Fibroblast of mammary gland (primary cell): ENCODE measurements at regions not wholly inside any gene's neighbourhood (a gene's known extent, or its start where the extent isn't known, plus 50 kb on each side); places are given as distances from the start of the nearest gene placed in this dataset.

ENCODE experiments used
- DNase-seq: peaks from one replicate; pipeline ENCODE4 v3.0.0-alpha.2; 2010; ENCODE audit warnings: low read depth
- H3K4me3 ChIP-seq: 2 replicates; pipeline ENCODE4 v1.5.1; 2011; ENCODE audit warnings: low read depth, mild to moderate bottlenecking, low read length, moderate library complexity; ENCODE audit not compliant: control insufficient read depth
- CTCF ChIP-seq: conservative IDR thresholded peaks from 2 replicates; pipeline ENCODE4 v1.5.1; 2011; ENCODE audit warnings: low read depth, low read length, inconsistent platforms; ENCODE audit not compliant: control insufficient read depth, insufficient read depth

- TF ChIP-seq CTCF, result no peak
- no peak for DNase-seq
- H3K4me3 ChIP-seq, result no peak overlapping the region
Observed at GRCh38 chr5:27523629-27524028, 485.2 kb upstream of the CDH9 start.

- TF ChIP-seq CTCF, result no peak
- peak; percentile 0 for DNase-seq
- no peak overlapping the region for H3K4me3 ChIP-seq
Observed at GRCh38 chr5:27516437-27516836, 478.1 kb upstream of the CDH9 start.

- no peak for DNase-seq
- no peak for TF ChIP-seq CTCF
- H3K4me3 ChIP-seq, result no peak overlapping the region
Observed at GRCh38 chr5:27511061-27511460, 472.7 kb upstream of the CDH9 start.

GRCh38 chr5:27503813-27504212 is 465.4 kb upstream of the CDH9 start:
- no peak overlapping the region for H3K4me3 ChIP-seq
- no peak for DNase-seq
- no peak for TF ChIP-seq CTCF

GRCh38 chr5:27502236-27502635 is 463.9 kb upstream of the CDH9 start:
- DNase-seq, result no peak
- H3K4me3 ChIP-seq, result no peak overlapping the region
- no peak for TF ChIP-seq CTCF

- H3K4me3 ChIP-seq, result no peak overlapping the region
- TF ChIP-seq CTCF, result no peak
- no peak for DNase-seq
Observed at GRCh38 chr5:27497491-27497890, 459.1 kb upstream of the CDH9 start.

- H3K4me3 ChIP-seq, result no peak overlapping the region
- DNase-seq, result peak; percentile 45
- no peak for TF ChIP-seq CTCF
Observed at GRCh38 chr5:27494887-27495286, 456.5 kb upstream of the CDH9 start.
